ENCODE measurements at regions not wholly inside any gene's neighbourhood (a gene's known extent, or its start where the extent isn't known, plus 50 kb on each side); places are given as distances from the start of the nearest gene placed in this dataset.

DNA sequence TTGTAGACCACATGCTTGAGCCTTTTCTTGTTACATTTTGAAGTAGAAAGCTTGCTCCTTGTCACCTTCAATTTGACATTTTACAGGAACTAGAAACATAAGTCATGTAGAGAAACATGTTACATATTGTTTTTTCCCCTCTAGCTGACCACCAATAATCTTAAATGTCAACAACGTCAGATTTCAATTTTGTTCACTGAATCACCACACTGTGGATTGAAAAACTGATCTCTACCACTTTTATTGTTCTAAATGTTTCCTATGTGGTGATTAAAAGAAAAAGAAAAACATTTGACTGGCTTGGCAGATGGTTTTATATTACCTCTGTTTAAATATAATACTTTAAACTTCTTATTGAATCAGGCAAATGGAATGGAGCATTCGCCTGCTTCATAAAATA, 87.7 kb downstream of the DSEL start:
- H3K27ac ChIP-seq, result no peak overlapping the region
- H3K4me3 ChIP-seq, result no peak overlapping the region
- no peaks in the 10 kb centered on the region for H3K27me3 ChIP-seq
- H3K4me1 ChIP-seq, result no peaks in the 10 kb centered on the region
- DNase-seq (ENCODE audit: low spot score), result no peak
- H3K36me3 ChIP-seq, result no peaks in the 10 kb centered on the region
- no peak for TF ChIP-seq CTCF (IDR thresholded peaks at IDR 0.05)
- no peaks in the 10 kb centered on the region for H3K9me3 ChIP-seq

GRCh38 chr18:67428158-67428557, 88.4 kb downstream of the DSEL start:
- Histone ChIP-seq H3K9me3 (no peaks in the 10 kb centered on the region), H3K36me3 (no peaks in the 10 kb centered on the region), H3K27me3 (no peaks in the 10 kb centered on the region), H3K4me3 (no peak overlapping the region), H3K4me1 (no peaks in the 10 kb centered on the region), H3K27ac (no peak overlapping the region)
- no peak for TF ChIP-seq CTCF (IDR thresholded peaks at IDR 0.05)
- DNase-seq (ENCODE audit: low spot score), result no peak

GRCh38 chr18:67426486-67426885, 90.0 kb downstream of the DSEL start:
- Histone ChIP-seq H3K27me3 (no peaks in the 10 kb centered on the region), H3K27ac (no peak overlapping the region), H3K36me3 (no peaks in the 10 kb centered on the region), H3K9me3 (no peaks in the 10 kb centered on the region), H3K4me3 (no peak overlapping the region), H3K4me1 (no peaks in the 10 kb centered on the region)
- TF ChIP-seq CTCF (IDR thresholded peaks at IDR 0.05), result no peak
- no peak for DNase-seq (ENCODE audit: low spot score)

- no peak overlapping the region for H3K27ac ChIP-seq
- no peaks in the 10 kb centered on the region for H3K27me3 ChIP-seq
- H3K4me1 ChIP-seq, result no peaks in the 10 kb centered on the region
- H3K4me3 ChIP-seq, result no peak overlapping the region
- H3K9me3 ChIP-seq, result no peaks in the 10 kb centered on the region
- no peak for DNase-seq (ENCODE audit: low spot score)
- no peaks in the 10 kb centered on the region for H3K36me3 ChIP-seq
- TF ChIP-seq CTCF (IDR thresholded peaks at IDR 0.05), result no peak
Measured at GRCh38 chr18:67425672-67426071, 90.8 kb downstream of the DSEL start.

- Histone ChIP-seq H3K9me3 (no peaks in the 10 kb centered on the region), H3K4me3 (no peak overlapping the region), H3K36me3 (no peaks in the 10 kb centered on the region), H3K4me1 (no peaks in the 10 kb centered on the region), H3K27ac (no peak overlapping the region), H3K27me3 (no peaks in the 10 kb centered on the region)
- DNase-seq (ENCODE audit: low spot score), result no peak
- no peak for TF ChIP-seq CTCF (IDR thresholded peaks at IDR 0.05)
Measured at GRCh38 chr18:67421651-67422050, 94.9 kb downstream of the DSEL start.

- Histone ChIP-seq H3K9me3 (no peaks in the 10 kb centered on the region), H3K27me3 (no peaks in the 10 kb centered on the region), H3K4me1 (no peaks in the 10 kb centered on the region), H3K36me3 (no peaks in the 10 kb centered on the region), H3K27ac (no peak overlapping the region), H3K4me3 (no peak overlapping the region)
- DNase-seq (ENCODE audit: low spot score), result no peak
- TF ChIP-seq CTCF (IDR thresholded peaks at IDR 0.05), result no peak
Measured at GRCh38 chr18:67417864-67418523, 98.5 kb downstream of the DSEL start.

Measured in right atrium auricular region (tissue), 2 donors.